NCI-H1048 (cell line): ENCODE measurements at regions not wholly inside any gene's neighbourhood (a gene's known extent, or its start where the extent isn't known, plus 50 kb on each side); places are given as distances from the start of the nearest gene placed in this dataset.

ENCODE experiments used
- DNase-seq: peaks from one replicate; lab custom pipeline; 2025; lab: John Stamatoyannopoulos, UW

DNA sequence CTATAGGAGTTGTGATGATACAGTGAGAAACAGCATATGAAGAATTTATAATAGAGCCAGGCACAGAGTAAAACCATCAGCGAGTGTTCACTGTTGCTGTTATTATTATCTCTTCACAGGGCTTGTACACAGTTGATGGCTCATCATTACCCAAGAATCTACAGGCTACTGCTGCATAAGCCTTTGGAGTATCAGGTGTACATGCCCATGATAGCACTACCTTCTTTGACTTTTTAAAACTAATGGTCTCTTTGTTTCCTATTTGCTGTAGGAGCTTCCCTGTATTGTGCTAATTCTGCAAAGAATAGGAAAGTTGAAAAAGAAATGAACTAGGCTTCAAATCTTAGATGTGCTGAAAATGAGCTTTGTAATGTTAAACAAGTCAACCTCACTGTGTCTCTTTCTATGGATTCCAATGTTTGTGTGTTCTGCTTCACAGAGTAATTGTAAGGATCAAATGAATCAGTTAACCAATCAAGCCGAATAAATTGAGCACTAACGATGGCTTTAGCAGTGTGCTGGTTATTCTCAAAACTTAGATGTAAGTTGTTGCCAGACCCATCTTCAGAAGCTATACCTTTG lies 138.8 kb downstream of the TUSC7 start:
- no peak for DNase-seq

DNA sequence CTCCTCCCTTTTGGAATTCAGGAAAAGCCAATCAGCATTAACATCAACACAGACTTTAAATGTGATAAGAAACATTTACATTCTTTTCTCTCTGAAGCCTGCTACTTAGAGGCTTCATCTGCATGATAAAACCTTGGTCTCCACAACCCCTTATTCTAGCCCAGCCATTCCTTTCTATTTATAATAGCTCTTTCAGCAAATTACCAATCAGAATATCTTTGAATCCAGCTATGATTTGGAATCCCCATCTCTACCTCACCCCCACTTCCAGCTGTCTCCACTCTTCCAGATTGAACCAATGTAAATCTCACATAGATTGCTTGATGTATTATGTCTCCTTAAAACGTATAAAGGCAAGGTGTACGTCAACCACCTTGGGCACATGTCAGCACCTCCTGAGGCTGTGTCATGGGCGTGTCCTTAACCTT lies 139.7 kb downstream of the TUSC7 start:
- DNase-seq, result no peak

DNA sequence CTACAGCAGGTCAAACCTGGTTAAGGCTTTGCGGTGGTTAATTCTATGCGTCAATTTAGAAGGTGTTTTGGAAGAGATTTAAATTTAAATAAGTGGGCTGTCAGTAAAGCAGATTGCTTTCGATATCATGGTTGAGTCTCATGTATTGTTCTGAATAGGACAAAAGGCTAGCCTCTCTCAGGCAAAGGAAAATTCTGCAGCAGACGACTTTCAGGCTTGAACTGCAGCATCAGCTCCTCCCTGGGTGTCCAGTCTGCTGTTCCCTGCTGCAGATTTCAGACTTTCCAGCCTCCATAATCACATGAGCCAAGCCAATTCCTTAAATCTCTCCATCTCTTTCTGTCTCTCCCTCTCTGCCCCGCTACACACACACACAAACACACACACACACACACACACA lies 143.2 kb downstream of the TUSC7 start:
- DNase-seq, result no peak

DNA sequence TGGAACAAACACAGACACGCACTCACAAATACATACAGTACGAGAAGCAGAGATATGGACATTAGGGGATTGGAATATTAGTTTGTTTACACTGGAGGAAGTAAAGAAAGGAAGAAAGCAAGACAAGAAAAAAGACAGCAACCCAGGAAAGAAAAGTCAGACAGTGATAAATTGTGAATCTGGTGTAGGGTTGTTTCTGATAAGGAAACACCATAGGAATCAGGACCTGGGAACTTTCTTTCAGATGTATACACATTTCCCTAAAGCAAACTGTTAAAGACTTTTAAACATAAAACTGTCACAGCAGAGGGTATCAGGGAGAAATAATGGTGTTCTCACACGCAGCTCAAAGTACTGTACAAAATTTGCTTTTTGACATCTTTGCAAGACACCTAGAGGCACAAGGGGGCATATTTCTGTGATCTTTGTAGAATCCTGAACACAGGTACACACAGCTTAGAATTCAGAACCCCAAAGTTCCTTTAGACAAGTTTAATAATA lies 153.7 kb downstream of the TUSC7 start:
- no peak for DNase-seq

DNA sequence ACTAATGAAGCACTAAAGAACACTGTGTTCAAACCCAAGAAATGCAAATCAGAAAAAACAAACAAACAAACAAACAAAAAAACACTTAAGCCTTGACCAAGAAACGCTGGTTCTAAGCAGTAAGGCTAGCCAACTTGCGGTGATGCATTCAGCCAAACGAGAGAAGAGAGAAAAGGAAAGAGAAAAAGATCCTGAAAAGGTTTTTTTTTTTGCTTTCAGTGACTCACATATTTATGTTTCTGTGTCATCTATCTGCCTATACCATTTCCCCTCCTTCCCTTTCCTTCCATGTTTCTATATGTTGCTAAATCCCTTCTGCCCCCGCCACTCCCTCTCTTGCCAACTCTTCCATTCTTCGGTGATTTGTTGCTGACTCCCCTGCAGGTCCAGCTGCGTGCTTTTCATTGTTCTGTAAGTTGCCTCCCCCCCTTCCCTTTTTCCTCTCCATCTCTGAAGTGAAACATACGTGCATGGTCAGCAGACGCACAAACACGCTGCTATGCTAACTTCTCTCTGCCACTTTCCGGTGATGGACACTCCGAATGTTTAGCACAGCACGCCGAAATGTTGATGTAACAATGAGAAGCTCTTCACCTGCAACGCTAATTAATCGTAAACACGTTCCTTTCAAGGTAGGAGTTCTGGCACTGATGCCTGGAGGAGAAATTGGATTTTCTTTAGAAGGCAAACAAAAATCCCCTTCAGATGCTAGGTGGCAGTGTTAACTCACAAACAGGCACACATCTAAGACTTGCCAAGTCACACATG lies 154.4 kb downstream of the TUSC7 start:
- DNase-seq, result peak; percentile 9

DNA sequence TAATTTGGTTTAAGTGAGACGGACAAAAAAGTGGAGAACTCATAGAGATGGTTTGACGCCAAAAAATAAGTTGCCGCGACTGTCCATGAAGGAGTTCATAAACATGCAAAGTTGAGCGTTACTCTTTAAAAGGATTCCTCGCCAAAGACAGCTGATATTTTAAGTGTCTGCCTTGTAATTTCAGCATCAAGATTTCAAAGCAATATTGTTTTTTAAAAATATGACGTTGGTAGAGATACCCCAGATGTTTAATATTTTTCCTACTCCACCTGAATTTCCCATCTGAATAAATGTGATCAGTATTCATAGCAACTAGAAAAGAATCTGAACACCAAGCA lies 155.0 kb downstream of the TUSC7 start:
- DNase-seq, result no peak

DNA sequence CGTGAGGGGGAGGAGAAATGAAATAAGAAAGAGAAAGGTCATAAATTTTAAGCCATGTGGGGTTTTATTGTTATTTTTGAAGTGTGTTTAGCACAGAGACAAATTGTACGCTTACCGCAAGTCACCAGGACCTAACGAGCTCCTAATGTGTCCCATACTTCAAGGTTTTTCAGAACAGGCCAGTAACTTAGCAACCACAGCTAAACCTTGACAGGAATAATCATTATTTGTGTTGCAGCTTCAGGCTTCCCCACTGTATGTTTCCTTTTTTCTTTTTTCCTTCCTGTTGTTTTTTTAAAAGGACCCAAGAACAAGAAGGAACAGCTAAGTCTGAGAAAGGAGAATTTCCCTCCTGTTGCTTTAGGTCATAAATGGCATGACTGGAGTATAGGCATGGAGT lies 160.8 kb downstream of the TUSC7 start:
- no peak for DNase-seq

DNA sequence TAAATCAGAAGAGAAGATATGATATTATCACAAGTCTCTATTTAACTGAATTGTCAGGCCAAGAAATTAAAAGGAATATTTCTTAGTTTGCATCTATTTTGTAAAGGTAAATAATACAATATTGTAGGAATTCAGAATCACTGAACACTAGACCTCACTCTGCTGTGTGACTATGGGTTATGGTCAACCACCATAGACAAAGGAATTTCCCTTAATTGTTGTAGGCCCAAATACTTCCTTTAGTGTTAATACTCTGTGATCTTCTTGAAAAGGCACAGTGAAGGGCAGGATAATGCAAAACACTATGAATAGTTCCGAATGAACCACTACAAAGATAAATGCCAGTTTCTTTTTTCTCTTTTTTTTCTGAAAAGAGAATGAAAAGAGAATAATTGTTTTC lies 162.3 kb downstream of the TUSC7 start:
- DNase-seq, result no peak

DNA sequence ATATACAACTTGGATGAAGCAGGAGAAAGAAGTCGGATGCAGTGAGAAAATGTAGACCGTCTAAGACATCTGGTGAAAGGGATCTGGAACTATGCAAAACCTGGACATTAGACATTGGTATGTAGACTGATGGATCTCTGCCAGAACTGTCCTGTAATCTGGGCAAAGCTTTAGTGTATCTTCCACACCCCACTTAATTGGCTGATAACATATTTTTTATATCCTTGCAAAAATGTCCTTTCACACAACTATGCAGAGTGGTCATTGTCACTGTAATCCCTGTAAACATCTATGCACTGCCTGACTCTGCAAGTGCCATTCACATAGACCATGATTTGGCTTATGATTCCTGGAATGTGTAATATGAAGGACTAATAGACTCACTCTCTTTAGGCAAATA lies 163.1 kb downstream of the TUSC7 start:
- peak; percentile 21 for DNase-seq

DNA sequence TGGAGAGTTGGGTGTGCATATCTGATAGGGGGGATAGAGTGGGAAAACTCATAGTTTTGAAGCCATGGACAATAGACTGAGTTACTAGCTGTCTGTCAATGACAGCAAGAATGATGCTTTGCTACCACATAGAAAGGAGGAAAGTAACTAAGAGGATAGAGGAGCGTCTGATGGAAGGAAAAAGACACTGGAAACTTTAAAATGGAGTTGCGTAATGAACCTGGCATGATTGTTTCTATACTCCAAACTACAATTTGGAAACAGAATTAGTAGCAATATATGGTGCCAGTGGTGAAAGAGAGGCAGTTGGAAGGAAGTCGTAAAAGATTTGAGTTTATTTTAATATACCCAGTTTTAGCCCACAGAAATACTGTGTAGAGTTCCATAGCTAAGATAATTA lies 163.6 kb downstream of the TUSC7 start:
- no peak for DNase-seq

DNA sequence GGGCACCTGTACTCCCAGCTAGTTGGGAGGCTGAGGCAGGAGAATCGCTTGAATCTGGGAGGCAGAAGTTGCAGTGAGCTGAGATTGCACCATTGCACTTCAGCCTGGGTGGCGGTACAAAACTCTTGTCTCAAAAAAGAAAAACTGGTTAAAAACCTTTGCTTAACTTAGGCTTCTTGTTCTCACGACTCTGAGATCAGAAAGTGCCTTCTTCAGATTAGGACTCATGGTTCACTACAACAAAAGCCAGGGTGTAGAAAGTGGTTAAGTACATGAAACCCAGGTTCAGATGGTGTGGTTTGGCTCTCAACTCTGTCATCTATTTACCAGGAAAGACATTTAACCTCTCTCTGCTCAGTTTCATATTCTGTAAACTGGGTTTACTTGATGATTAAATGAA lies 168.4 kb downstream of the TUSC7 start:
- DNase-seq, result no peak

DNA sequence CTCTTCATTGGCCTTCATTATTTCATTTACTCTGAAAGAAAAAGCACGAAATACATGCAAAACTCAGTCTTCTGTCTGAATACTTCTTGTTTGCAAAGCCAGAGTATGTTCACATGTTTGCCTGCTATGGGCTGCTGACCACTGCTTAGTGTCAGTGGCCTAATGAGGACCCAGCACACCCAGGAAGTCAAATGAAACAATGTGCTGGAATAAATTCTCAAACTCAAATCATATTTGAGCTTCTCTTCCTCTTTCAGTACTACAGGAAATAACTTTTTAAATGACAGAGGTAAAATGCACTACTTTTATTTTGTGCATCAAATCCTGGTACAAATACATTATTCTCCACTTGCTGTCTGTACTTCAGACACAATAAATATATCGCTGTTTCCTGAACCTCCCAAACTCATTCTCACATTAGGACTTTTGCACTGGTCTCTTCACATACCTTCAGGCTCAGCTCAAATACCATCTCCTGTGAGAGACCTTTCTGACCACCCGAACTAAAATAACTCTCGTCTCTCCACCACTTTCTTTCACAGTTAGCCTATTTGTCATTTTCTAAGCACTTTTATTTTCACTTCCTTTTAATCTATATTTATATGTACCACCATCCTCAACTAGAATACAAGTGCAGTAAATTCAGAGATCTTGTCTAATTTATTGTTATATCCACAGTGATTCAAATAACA lies 176.8 kb downstream of the TUSC7 start:
- DNase-seq, result no peak

DNA sequence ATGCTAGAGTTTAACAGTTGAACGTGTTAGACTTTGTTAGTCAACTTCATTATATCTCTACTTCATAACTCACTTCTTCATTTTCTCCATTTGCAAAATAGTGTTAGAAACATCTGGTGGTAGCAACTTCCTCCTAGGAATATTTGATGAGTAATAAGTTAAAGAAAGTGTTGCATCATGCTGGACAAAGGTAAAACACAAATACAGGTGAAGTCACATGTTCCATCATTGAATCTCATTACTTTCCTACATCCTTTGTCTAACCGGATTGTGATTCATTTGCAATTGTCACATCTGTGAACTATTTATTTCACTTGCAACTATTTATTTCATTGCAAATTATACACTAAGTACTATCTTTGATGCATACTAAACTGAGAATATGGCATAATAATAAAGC lies 186.5 kb downstream of the TUSC7 start:
- DNase-seq, result no peak

DNA sequence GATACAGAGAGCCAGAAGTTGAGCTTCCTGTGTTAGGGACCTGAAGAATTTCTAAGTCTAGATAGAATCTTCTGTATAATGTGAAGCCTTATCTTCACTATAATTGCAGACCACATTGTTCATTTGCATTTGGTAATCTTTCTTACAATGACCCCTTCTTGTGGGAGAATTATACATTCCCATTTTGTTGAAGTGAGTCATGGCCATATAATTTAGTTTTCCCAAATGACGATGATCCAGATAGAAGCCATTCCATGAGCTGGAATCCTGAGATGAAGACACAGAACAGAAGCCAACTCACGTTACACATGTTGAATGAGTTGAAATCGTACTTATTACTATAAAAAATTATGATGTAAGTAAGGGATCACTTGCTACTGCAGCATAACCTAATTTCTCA lies 187.8 kb downstream of the TUSC7 start:
- no peak for DNase-seq

DNA sequence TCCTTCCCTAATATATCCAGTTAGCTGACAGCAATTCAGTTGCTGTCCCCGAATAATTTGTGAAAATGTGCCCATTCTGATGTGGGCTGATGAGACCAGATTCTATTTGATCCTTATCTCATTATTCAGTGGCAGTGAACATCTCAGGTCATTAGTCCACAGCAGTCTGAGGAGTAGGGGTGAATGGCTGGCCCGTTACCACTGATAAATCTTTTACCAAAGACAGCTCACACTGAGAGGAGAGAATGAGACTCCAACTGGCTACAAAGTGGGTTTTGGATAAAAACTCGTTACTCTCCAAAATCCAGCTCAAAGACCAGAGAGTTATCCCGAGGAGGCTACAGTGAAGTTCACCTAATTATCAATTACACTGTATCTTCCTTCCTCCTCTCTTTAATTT lies 189.7 kb downstream of the TUSC7 start:
- DNase-seq, result no peak

DNA sequence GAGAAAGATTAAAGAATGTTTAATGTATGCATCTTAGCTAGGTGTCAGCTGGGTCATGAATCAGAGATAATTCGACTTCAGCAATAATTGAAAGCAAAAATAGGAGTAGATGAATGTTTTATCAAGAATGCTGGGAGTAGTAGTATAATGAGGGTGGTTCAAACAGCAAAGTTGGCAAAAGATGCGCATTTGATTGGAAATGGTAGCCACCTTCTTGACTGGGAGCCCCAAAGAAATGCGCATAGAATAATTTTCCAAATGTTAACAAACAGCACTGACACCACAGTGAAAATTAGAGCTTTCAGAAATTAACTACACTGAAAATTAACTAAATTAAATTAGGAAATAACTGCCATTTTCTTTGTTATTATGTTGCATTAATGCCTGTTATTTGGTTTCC lies 195.8 kb downstream of the TUSC7 start:
- no peak for DNase-seq

DNA sequence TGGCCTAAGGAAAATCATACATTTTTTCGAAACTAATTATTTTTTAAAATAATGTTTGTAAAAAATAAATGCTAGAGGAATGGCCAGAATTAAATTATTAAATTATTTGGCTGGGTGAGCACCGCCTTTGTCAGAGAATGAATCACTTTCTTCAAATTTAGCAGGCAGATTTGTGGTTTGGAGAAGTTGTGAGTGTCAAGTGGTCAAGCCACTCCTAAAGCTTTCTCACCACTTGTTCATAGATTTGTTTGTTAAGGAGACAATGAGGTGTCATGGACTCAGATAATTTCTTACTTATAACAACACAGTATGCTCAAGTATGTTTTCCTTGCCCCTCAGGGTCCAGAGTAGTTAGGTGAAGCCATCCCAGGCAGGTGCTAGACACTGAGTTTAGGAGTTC lies 196.2 kb downstream of the TUSC7 start:
- DNase-seq, result no peak

DNA sequence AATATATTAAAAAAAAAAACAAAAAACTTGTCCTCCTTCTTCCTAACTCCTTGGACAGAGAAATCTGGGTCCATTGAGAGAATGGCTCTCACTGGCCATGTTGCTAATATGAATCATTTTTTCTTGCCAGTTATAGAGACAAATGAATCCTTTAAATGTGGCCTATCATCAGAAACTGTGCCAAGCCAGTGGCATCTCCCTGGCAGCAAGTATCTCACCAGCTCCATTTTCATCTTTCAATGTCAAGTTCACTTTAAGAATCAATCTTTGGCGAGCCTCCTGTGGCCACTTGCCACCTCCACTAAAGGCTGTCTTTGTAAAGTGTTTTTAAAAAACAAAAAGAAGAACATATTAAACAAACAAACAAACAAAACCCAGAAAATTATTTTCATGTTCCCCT lies 202.5 kb downstream of the TUSC7 start:
- DNase-seq, result no peak

DNA sequence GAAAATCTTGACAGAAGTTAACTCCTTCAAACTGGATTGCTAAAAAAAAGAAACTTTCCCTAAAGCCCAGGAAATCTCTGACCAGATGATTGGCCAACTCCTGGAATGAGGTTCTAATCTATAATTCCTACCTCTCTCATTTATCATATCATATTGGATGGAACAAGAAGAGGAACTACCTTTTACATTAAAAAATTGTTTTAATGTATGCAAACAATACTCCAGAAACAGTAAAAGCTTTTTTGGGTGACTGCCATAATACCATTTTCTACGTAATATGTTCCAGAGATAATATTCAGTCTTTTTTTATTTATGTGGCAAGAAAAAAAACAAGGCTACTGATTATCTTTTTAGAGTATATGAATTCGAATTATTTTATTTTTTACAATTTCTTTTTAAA lies 204.4 kb downstream of the TUSC7 start:
- no peak for DNase-seq

DNA sequence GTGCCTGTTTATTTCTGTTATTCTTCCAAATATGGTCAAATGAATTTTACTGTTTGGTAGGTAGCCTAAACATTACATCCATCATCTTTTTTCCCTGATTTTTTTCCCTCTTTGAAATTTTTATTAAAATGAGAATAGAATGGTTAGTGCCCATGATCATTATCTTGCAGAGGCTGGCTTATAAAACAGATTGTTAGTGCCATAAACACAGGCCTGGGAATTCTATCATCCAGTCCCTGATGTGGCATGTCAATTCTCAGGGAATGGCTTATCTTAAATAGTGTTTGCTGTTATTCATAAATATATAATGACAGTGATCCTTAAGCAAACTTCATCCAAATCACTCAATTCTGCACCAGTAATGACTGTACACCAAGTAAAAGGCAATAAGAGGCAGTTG lies 207.3 kb downstream of the TUSC7 start:
- DNase-seq, result no peak

DNA sequence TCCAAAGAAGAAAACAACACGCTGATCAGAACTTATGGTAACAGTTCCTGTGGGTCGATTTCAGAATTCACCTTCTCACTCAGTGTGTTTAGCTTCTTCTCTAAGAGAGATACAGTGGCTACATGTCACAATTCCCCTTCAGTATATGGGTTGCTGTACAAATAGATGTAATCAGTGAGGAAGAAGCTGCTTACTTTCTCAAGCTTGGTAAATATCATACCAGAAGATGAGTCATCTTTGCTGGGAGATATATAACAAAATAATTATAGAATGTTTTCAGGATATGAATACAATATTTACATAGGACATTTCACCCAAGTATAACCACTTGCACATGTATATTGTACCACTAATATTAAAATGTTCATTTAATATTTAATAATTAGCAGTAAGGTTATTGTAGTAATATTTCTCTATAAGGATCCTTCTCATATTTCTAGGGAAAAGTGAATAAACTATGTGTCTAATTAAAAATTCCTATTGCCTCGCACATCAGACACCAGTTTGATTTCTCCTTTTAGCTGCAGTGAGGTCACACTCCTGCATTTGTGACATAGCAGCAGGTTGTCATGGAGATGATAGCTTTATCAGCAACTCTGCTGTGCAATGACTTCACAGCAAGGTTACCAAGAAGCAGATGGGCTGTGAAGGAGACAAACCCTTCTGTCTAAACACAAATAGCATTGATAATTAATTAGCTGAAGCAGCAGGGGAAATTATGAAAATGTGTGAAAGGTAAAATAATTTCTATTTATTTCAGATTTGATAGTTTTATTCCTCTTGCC lies 211.4 kb downstream of the TUSC7 start:
- no peak for DNase-seq

DNA sequence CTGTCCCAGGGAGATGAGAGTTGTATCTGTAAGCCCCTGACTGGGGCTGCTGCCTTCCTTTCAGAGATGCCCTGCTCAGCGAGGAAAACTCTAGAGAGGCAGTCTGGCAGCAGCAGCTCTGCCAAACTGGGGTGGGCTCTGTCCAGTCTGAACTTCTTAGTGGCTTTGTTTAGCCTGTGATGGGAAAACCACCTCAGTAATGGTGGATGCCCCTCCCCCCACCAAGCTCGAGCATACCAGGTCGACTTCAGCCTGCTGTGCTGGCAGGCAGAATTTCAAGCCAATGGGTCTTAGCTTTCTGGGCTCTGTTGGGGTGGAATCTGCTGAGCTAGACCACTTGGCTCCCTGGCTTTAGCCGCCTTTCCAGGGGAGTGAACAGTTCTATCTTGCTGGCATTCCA lies 218.3 kb downstream of the TUSC7 start:
- no peak for DNase-seq
